C4-2B (cell line): ENCODE measurements at regions not wholly inside any gene's neighbourhood (a gene's known extent, or its start where the extent isn't known, plus 50 kb on each side); places are given as distances from the start of the nearest gene placed in this dataset.

Experiments
- H3K27ac ChIP-seq: fragments of 450-650 bp; 2 replicates; pipeline ENCODE4 v1.5.1; 2017
- CTCF ChIP-seq: fragments of 450-650 bp; conservative IDR thresholded peaks from 2 replicates; pipeline ENCODE4 v1.5.1; 2017; ENCODE audit warnings: mild to moderate bottlenecking
- ZFX ChIP-seq: fragments of 450-650 bp; IDR thresholded peaks from 2 replicates; pipeline ENCODE4 v1.6.1; 2017

GRCh38 chr13:103157434-103158145 lies 91.4 kb upstream of the SLC10A2 start:
- TF ChIP-seq ZFX, result no peak
- TF ChIP-seq CTCF, result no peak
- H3K27ac ChIP-seq, result no peak overlapping the region

- no peak overlapping the region for H3K27ac ChIP-seq
- no peak for TF ChIP-seq ZFX
- TF ChIP-seq CTCF, result no peak
Observed at GRCh38 chr13:103157016-103157415, 90.8 kb upstream of the SLC10A2 start.

GRCh38 chr13:103156346-103156998 lies 90.3 kb upstream of the SLC10A2 start:
- no peak overlapping the region for H3K27ac ChIP-seq
- no peak for TF ChIP-seq CTCF
- TF ChIP-seq ZFX, result no peak

GRCh38 chr13:103153466-103153865 lies 87.2 kb upstream of the SLC10A2 start:
- TF ChIP-seq ZFX, result no peak
- H3K27ac ChIP-seq, result no peak overlapping the region

- no peak for TF ChIP-seq CTCF
- TF ChIP-seq ZFX, result no peak
- no peak overlapping the region for H3K27ac ChIP-seq
Observed at GRCh38 chr13:103147961-103148360, 81.7 kb upstream of the SLC10A2 start.

GRCh38 chr13:103145442-103145841 lies 79.2 kb upstream of the SLC10A2 start:
- no peak overlapping the region for H3K27ac ChIP-seq
- TF ChIP-seq CTCF (no peak), ZFX (no peak)

GRCh38 chr13:103143432-103143831 lies 77.2 kb upstream of the SLC10A2 start:
- no peak overlapping the region for H3K27ac ChIP-seq
- TF ChIP-seq ZFX, result no peak
- no peak for TF ChIP-seq CTCF

GRCh38 chr13:103142151-103142550 lies 75.9 kb upstream of the SLC10A2 start:
- TF ChIP-seq ZFX (no peak), CTCF (no peak)
- H3K27ac ChIP-seq, result no peak overlapping the region
